CD4-positive, alpha-beta T cell treated with Interleukin-17A for 1 hour (primary cell): ENCODE measurements at regions not wholly inside any gene's neighbourhood (a gene's known extent, or its start where the extent isn't known, plus 50 kb on each side); places are given as distances from the start of the nearest gene placed in this dataset.
"Not testable (repeated sequence)": the region's sequence is repeated elsewhere in the genome, so short reads cannot be mapped to it uniquely, and the experiment has no call there.

Experiments
- DNase-seq: peaks from one replicate; pipeline ENCODE4 v3.0.0-alpha.2; 2020

DNA sequence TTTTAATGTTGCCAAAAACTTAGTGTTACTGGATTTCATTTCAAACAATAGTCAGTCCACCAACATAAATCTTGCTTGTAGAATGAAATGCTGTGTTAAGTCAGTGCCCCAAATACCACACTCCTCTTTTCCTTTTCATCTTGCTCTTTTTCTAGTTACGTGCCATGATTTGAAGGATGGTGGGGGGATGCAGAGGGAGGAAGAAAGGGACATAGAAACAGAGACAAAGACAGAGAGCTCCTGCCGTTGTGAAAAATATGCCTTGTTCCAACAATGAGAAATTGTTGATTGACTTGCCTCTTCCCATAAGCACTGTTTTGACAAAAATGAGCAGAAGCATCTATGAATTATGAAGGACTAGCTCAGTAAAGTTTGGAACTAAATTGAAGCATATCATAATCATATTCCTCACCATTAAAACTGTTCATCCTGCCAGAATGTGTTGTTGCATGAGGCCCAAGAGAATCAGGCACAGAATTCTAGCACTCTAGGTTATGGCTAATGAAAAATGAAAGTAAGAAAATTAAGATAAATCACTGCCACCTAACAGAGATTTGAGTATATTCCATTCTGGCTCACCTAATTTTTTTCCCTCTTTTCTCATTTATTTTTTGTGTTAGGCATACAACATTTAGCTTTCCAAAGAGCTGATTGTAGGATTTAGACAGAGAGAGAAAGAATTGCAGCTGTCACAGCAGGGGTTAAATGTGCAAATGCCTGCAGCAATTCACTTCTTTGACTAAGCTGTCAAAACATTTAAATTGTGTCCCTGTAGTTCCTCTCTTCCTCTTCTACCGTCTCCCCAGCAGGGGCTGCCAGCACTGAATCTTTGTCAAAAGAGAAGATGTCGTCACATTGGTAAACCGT, 111.6 kb upstream of the PTPN13 start:
- no peak for DNase-seq

DNA sequence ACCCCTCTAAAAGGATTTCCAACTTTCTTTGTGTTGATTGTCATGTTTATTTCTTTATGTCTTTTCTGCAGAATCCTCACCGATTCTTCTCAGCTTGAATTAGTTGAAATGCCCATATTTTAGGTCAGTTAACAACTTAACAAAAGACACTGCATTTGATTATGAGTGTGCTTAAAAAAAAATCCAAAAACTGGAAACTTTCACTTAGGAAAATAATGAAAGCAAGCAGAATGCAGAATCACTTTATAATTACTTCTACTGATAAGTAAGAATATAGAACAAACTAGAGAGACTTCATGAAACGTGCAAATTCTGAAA, 111.0 kb upstream of the PTPN13 start:
- no peak for DNase-seq

DNA sequence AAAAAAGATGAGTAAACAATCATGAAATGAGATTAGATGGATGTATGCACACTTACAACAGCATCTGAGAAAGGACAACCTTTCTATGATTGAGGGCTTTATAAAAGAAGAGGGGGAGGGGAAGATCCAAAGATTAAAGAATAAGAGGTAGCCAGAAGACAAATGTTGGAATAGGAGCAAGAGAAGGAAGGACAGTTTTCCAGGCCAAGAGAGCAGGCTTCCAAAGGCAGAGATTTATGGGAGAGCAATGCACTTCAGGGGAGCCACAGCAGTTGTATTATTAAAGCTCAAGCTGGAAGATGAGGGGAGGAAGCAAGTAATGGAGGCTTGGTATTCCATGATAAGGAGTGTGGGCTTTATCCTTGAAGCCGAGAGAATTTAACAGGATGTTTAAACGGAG, 110.3 kb upstream of the PTPN13 start:
- no peak for DNase-seq

- DNase-seq = no peak
Observed at GRCh38 chr4:86484241-86484640, 109.9 kb upstream of the PTPN13 start.

DNA sequence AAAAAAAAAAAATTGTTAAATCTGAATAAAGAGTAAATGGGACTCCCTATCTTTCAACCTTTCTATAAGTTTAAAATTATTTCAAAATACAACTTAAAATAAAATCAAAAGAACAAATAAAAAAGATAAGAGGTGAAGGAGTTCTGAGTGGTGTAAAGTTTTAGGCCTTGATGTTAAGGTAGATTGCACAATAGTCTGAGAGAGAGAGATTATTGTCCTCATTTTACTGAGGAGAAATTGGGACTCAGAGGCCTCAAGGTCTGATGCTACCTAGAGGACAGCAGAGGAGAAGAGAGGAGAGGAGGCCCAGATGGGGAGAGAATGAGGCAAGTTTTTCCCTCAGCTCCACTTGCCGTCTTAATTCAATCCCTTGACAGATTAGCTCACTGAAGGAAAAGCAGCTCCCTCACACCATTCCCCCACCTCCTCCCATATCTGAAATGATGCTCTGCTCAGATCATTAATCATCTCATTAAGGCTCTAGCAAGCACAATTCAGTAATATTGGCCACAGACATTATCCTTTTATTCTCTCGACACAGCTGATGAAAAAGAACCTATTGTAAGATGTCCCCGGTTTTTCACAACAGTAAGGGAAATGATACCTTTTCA, 106.3 kb upstream of the PTPN13 start:
- no peak for DNase-seq

DNA sequence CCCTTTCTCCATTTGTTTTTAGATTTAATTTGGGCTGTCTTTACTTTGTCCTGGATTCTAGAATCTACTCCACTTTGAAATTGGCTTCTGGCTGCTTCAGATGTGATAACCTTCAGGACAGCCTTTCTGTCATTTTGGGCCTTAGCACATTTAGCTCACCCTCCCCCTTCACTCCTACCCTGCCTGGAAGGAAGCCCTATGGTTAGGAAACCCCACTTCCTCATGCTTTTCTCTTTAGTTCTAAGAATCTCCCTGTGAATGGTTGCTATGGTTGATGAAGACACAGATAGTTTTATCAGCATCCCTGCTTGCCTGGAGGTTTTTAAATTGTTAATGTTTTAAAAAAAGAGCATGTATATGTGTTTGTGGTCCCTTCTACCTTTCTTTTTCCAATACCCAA, 100.7 kb upstream of the PTPN13 start:
- no peak for DNase-seq

GRCh38 chr4:86496094-86497080, 97.7 kb upstream of the PTPN13 start:
- DNase-seq = peak; percentile 45

DNA sequence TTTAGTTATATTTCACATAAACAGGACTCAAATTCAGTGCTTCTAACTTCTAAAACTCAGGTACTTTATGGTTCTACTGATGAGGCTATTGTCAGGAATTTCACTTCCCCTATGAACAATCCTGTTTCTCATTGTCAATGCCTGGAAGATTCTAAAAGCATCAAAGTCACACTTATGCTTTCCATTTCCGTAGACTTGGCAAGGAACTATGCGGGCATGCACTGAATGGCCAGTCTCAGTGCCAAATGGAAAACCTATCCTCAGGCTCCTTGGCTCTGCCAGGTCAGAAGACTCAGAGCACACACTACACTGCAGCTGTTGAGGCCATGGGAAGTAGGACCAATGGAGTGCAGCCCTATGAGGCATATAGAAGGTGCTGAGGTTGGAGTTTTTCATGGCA, 97.0 kb upstream of the PTPN13 start:
- no peak for DNase-seq

GRCh38 chr4:86497980-86498862, 95.9 kb upstream of the PTPN13 start:
- DNase-seq = peak; percentile 50

GRCh38 chr4:86498863-86499166, 95.3 kb upstream of the PTPN13 start:
- DNase-seq = no peak

DNA sequence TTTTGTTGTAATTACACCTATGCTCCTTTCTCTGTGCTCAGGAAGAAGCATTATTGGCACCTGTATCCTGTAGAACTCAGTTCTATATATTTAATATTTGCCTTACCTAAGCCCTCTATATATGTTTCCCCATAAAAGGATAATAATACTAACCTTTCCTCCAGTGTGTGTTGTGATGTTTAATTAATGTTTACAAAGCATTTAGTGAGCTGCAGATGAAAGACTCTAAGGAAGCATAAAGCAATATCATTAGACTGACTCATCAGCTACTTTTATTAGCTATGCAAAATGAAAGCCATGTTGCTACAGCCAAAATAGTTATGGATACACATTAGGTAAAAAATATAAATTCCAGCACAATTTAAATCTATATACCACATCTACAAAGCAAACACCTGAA, 93.6 kb upstream of the PTPN13 start:
- no peak for DNase-seq

- DNase-seq = no peak
Observed at GRCh38 chr4:86502081-86502480, 92.0 kb upstream of the PTPN13 start.

DNA sequence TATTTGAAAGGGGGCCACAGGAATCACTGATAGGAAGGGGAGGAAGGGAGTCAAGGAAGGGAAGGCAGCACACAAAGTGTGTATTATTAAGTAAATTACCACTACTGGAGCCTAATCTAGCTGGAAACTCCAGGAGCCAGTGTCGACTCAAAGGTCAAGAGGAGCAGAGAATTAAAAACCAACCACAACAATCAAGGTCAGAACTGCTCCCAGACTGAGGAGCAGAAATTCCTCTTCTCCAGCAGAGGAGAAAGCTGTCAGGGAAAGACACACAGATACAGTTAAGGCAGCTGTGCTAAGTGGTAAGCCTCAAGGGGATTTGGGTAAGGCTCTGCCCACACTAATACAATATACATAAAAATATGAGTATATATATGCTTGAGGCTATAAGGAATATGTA, 87.5 kb upstream of the PTPN13 start:
- no peak for DNase-seq

GRCh38 chr4:86508436-86508835, 85.7 kb upstream of the PTPN13 start:
- no peak for DNase-seq

DNA sequence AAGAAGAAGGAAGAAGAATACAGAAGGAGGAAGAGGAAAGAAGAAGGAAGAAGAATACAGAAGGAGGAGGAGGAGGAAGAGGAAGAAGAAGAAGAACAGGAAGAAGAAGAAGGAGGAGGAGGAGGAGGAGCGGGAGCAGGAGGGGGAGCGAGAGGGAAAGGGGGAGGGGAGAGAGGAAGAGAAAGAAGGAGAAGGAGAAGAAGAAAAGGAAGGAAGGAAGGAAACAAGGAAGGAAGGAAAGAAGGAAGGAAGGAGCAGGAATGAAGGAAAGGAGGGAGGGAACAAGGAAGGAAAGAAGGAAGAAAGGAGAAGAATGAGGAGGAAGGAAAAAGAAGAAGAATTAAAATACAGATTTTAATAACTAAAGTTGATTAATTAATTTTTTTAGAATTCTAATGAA, 82.5 kb upstream of the PTPN13 start:
- DNase-seq = no peak

- DNase-seq = no peak
Observed at GRCh38 chr4:86512631-86513030, 81.5 kb upstream of the PTPN13 start.

- not testable (repeated sequence) for DNase-seq
Observed at GRCh38 chr4:86515963-86516362, 78.2 kb upstream of the PTPN13 start.

- no peak for DNase-seq
Observed at GRCh38 chr4:86521373-86521969, 72.6 kb upstream of the PTPN13 start.

DNA sequence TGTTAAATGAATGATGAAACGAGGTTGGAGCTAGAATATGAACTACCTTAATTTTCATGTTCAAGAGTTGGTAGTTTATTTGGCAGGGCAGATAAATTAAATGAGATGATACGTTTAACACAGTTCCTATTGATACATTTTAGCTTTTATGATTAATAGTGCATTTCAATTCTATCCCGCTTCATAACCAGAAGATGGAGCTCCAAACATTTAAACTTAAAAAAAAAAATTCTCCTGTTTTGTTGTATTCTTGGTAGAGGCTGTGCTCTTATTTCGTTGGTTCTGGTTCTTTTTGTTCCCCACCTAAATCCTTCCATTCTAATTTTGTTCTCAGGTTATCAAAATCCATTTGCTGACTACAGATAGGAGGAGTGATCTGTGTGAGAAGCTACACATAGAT, 71.8 kb upstream of the PTPN13 start:
- no peak for DNase-seq

- no peak for DNase-seq
Observed at GRCh38 chr4:86523333-86523732, 70.8 kb upstream of the PTPN13 start.

- not testable (repeated sequence) for DNase-seq
Observed at GRCh38 chr4:86527713-86528112, 66.4 kb upstream of the PTPN13 start.

GRCh38 chr4:86529436-86529835, 64.7 kb upstream of the PTPN13 start:
- no peak for DNase-seq
